Right lobe of liver (tissue), 4 donors: ENCODE measurements at regions not wholly inside any gene's neighbourhood (a gene's known extent, or its start where the extent isn't known, plus 50 kb on each side); places are given as distances from the start of the nearest gene placed in this dataset.
"Not testable (repeated sequence)": the region's sequence is repeated elsewhere in the genome, so short reads cannot be mapped to it uniquely, and the experiment has no call there.

ENCODE experiments used
- CTCF ChIP-seq, 4 donors: fragments of 200-600 bp in 3 of 4; fragments of 450-650 bp in 1 of 4; IDR thresholded peaks; one replicate each; pipeline versions ENCODE4 v1.5.1 to v1.8.0; 2016 to 2022; ENCODE audit warnings: antibody characterized with exemption in 4 of 4, mild to moderate bottlenecking in 2 of 4
- POLR2A ChIP-seq: fragments of 450-650 bp; IDR thresholded peaks from one replicate; pipeline ENCODE4 v1.6.1; 2017; ENCODE audit warnings: antibody characterized with exemption, mild to moderate bottlenecking
- donor health status: DM: no; HTN: no; CAD: no.
- donor health status: DM: no; HTN: no; CAD: no.
- donor health status: DM: no; HTN: yes; CAD: no.

GRCh38 chr15:22649458-22649857, 137.0 kb upstream of the NIPA1 start:
- not testable (repeated sequence) for TF ChIP-seq CTCF (IDR thresholded peaks at IDR 0.05); POLR2A
